GM21786 (cell line): ENCODE measurements at regions not wholly inside any gene's neighbourhood (a gene's known extent, or its start where the extent isn't known, plus 50 kb on each side); places are given as distances from the start of the nearest gene placed in this dataset.
A peak's percentile ranks its signal among the peaks of the same experiment; 100 is the strongest.
"Not testable (repeated sequence)": the region's sequence is repeated elsewhere in the genome, so short reads cannot be mapped to it uniquely, and the experiment has no call there.

Experiments used
- ATAC-seq: cut with Tn5 transposase; IDR thresholded peaks from one replicate; pipeline ENCODE4 v1.9.1; 2021; ENCODE audit not compliant: unreplicated experiment

- no peak for ATAC-seq
Measured at GRCh38 chr12:107570721-107571120, 114.9 kb upstream of the PWP1 start.

- no peak for ATAC-seq
Measured at GRCh38 chr12:107571492-107571891, 114.1 kb upstream of the PWP1 start.

GRCh38 chr12:107574691-107575090 lies 110.9 kb upstream of the PWP1 start:
- no peak for ATAC-seq

- no peak for ATAC-seq
Measured at GRCh38 chr12:107580750-107581618, 104.6 kb upstream of the PWP1 start.

- ATAC-seq = no peak
Measured at GRCh38 chr12:107581619-107582015, 104.0 kb upstream of the PWP1 start.

- no peak for ATAC-seq
Measured at GRCh38 chr12:107583551-107583950, 102.0 kb upstream of the PWP1 start.

GRCh38 chr12:107584563-107584962 lies 101.0 kb upstream of the PWP1 start:
- no peak for ATAC-seq

- no peak for ATAC-seq
Measured at GRCh38 chr12:107586256-107586970, 99.2 kb upstream of the PWP1 start.

GRCh38 chr12:107590413-107590812 lies 95.2 kb upstream of the PWP1 start:
- no peak for ATAC-seq

- no peak for ATAC-seq
Measured at GRCh38 chr12:107590814-107591375, 94.7 kb upstream of the PWP1 start.

GRCh38 chr12:107593713-107594381 lies 91.8 kb upstream of the PWP1 start:
- no peak for ATAC-seq

- ATAC-seq = no peak
Measured at GRCh38 chr12:107594995-107595394, 90.6 kb upstream of the PWP1 start.

GRCh38 chr12:107597695-107598410 lies 87.7 kb upstream of the PWP1 start:
- no peak for ATAC-seq

GRCh38 chr12:107598906-107599305 lies 86.7 kb upstream of the PWP1 start:
- ATAC-seq = no peak

GRCh38 chr12:107600581-107601144 lies 84.9 kb upstream of the PWP1 start:
- ATAC-seq = no peak

- ATAC-seq = no peak
Measured at GRCh38 chr12:107602446-107602845, 83.2 kb upstream of the PWP1 start.

- ATAC-seq = no peak
Measured at GRCh38 chr12:107605293-107605692, 80.3 kb upstream of the PWP1 start.

GRCh38 chr12:107607464-107608392 lies 77.9 kb upstream of the PWP1 start:
- ATAC-seq = peak; percentile 66

GRCh38 chr12:107608779-107609178 lies 76.8 kb upstream of the PWP1 start:
- ATAC-seq = not testable (repeated sequence)
